SH-SY5Y (cell line): ENCODE measurements at regions not wholly inside any gene's neighbourhood (a gene's known extent, or its start where the extent isn't known, plus 50 kb on each side); places are given as distances from the start of the nearest gene placed in this dataset.

Experiments used
- GATA2 ChIP-seq: IDR thresholded peaks from 2 replicates; pipeline ENCODE4 v1.6.1; 2011; ENCODE audit warnings: mild to moderate bottlenecking, low read depth, low read length
- GATA3 ChIP-seq: IDR thresholded peaks from 2 replicates; pipeline ENCODE4 v1.6.1; 2011; ENCODE audit warnings: low read depth, mild to moderate bottlenecking, low read length, moderate library complexity

DNA sequence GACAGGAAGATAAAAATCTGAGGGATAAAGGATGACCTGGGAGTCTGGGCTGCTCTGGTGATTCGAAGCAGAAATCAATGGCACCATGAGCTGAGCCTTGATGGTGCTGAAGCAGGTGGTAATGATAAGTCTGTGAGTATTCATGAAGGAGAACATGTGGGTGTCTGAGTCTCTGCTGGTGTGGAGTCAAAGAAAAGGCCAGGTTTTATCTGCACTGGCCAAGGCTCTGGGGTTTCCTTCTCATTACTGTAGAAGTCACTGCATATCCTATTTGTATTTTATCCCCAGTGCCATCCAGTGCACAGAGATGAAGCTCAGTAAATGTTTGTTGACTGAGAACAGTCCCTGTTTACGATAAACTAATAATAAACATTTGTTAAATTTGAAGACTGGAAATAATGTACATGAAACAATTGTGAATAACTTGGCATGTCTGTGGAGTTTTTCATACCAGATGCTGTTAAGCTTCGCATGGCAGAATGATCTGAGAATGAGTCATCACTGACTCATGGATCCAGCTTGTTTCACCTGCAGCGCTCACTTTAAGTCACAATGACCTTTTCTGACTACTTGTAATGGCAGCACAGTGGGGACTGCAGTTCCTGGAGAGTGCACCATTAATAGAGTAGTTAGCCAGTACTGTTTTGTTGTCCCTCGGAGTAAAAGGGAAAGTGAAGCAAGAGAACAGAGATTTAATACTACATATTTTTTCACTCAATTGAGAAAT, 538.5 kb downstream of the HTR7 start:
- TF ChIP-seq GATA2: no peak
- no peak for TF ChIP-seq GATA3
